Smooth muscle cell (in vitro differentiated cells): ENCODE measurements at regions not wholly inside any gene's neighbourhood (a gene's known extent, or its start where the extent isn't known, plus 50 kb on each side); places are given as distances from the start of the nearest gene placed in this dataset.

Source experiments
- DNase-seq: peaks from one replicate; lab custom pipeline; 2025; ENCODE audit not compliant: unreplicated experiment; lab: John Stamatoyannopoulos, UW
- H2AFZ ChIP-seq: fragments of 200-600 bp; sonication (generic); 2 replicates; pipeline ENCODE4 v1.6.0; 2016; ENCODE audit warnings: antibody characterized with exemption, low read depth, mild to moderate bottlenecking
- H3F3A ChIP-seq: fragments of 200-600 bp; sonication (generic); 2 replicates; pipeline ENCODE4 v1.6.0; 2017; ENCODE audit warnings: antibody characterized with exemption, low read depth
- H3K27ac ChIP-seq: fragments of 200-600 bp; sonication (generic); 2 replicates; pipeline ENCODE4 v1.5.1; 2016; ENCODE audit warnings: low read depth, mild to moderate bottlenecking
- H3K27me3 ChIP-seq: fragments of 200-600 bp; sonication (generic); 2 replicates; pipeline ENCODE4 v1.6.1; 2016; ENCODE audit warnings: low read depth, mild to moderate bottlenecking
- H3K36me3 ChIP-seq: fragments of 200-600 bp; sonication (generic); 2 replicates; pipeline ENCODE4 v1.5.1; 2016; ENCODE audit warnings: low read depth
- H3K4me1 ChIP-seq: fragments of 200-600 bp; sonication (generic); 2 replicates; pipeline ENCODE4 v1.5.1; 2016; ENCODE audit warnings: low read depth
- H3K4me2 ChIP-seq: fragments of 200-600 bp; sonication (generic); 2 replicates; pipeline ENCODE4 v1.6.0; 2016; ENCODE audit warnings: mild to moderate bottlenecking
- H3K4me3 ChIP-seq: fragments of 200-600 bp; sonication (generic); 2 replicates; pipeline ENCODE4 v1.5.1; 2016; ENCODE audit warnings: mild to moderate bottlenecking
- H3K79me2 ChIP-seq: fragments of 200-600 bp; sonication (generic); 2 replicates; pipeline ENCODE4 v1.6.0; 2016; ENCODE audit warnings: low read depth, mild to moderate bottlenecking
- H3K9ac ChIP-seq: fragments of 200-600 bp; sonication (generic); 2 replicates; pipeline ENCODE4 v1.6.0; 2016; ENCODE audit warnings: low read depth
- H3K9me3 ChIP-seq: fragments of 200-600 bp; sonication (generic); replicated peaks from 2 replicates; pipeline ENCODE4 v1.5.1; 2016; ENCODE audit warnings: low read depth
- H4K20me1 ChIP-seq: fragments of 200-600 bp; sonication (generic); 2 replicates; pipeline ENCODE4 v1.6.0; 2016; ENCODE audit warnings: low read depth
- WGBS: methylation state at CpG from one replicate; pipeline ENCODE4 v1.1.7; 2016; ENCODE audit warnings: low lambda C conversion rate; 5-methylcytosine and 5-hydroxymethylcytosine counted together
- TF ChIP-seq, protein P1 (sequence below): fragments of 200-600 bp; sonication (generic); IDR thresholded peaks from 2 replicates; pipeline ENCODE4 v1.5.1; 2017; ENCODE audit warnings: borderline replicate concordance, mild to moderate bottlenecking, antibody characterized with exemption; ENCODE audit not compliant: insufficient read depth, poor library complexity, severe bottlenecking

DNA sequence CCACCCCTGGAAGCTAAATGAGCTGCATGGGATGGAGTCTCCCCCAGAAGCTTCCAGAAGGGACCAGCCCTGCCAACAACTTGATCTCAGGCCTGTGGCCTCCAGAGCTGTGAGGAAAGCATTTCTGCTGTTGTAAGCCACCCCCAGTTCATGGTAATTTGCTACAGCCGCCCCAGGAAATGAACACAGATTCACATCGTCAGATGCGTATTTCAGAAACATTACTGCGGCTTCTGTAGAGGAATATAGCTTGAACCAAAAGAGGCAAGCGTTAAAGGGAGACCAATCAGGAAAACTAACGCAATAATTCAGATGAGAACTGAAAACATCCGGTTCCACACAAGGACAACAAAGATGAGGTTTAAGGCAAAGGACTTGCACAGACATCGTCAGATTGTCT lies 128.4 kb upstream of the TBL1X start:
- Histone ChIP-seq H3K9me3 (no peaks in the 10 kb centered on the region), H2AFZ (no peak overlapping the region), H3K27ac (no peak overlapping the region), H3K9ac (no peak overlapping the region), H3K36me3 (no peaks in the 10 kb centered on the region), H3K4me1 (no peaks in the 10 kb centered on the region), H3K4me2 (no peak overlapping the region), H3F3A (no peaks in the 10 kb centered on the region), H3K27me3 (no peaks in the 10 kb centered on the region), H3K79me2 (no peaks in the 10 kb centered on the region), H3K4me3 (no peak overlapping the region), H4K20me1 (no peaks in the 10 kb centered on the region)
- 89% methylated on average over 8 of the region's 8 CpGs for WGBS
- TF ChIP-seq, protein P1, sequence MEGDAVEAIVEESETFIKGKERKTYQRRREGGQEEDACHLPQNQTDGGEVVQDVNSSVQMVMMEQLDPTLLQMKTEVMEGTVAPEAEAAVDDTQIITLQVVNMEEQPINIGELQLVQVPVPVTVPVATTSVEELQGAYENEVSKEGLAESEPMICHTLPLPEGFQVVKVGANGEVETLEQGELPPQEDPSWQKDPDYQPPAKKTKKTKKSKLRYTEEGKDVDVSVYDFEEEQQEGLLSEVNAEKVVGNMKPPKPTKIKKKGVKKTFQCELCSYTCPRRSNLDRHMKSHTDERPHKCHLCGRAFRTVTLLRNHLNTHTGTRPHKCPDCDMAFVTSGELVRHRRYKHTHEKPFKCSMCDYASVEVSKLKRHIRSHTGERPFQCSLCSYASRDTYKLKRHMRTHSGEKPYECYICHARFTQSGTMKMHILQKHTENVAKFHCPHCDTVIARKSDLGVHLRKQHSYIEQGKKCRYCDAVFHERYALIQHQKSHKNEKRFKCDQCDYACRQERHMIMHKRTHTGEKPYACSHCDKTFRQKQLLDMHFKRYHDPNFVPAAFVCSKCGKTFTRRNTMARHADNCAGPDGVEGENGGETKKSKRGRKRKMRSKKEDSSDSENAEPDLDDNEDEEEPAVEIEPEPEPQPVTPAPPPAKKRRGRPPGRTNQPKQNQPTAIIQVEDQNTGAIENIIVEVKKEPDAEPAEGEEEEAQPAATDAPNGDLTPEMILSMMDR = no peak
- no peak for DNase-seq

DNA sequence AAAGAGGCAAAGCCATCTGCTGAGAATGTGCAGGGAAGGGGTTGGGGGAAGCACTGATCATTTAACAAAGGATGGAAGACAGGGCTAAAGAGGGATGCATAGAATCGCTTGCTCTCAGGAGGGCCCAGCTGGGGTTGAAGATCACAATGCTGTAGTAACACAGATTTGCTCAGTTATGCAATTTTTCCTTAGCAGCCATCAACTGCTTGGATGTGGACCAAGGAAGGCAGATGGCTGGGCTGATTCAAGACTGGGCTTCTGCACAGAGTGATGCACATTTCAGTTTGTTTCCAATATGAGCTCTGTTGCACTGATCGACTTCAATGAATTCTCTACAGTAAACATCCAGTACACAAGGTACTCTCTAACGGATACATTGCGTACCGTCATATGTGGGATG lies 127.8 kb upstream of the TBL1X start:
- 89% methylated on average over 5 of the region's 5 CpGs for WGBS
- no peak overlapping the region for H3K4me2 ChIP-seq
- H3K9ac ChIP-seq = no peak overlapping the region
- no peaks in the 10 kb centered on the region for H3K4me1 ChIP-seq
- H3F3A ChIP-seq = no peaks in the 10 kb centered on the region
- no peak for DNase-seq
- H3K9me3 ChIP-seq = no peaks in the 10 kb centered on the region
- H2AFZ ChIP-seq = no peak overlapping the region
- H3K36me3 ChIP-seq = no peaks in the 10 kb centered on the region
- TF ChIP-seq, protein P1 = no peak
- H3K4me3 ChIP-seq = no peak overlapping the region
- no peaks in the 10 kb centered on the region for H3K79me2 ChIP-seq
- H4K20me1 ChIP-seq = no peaks in the 10 kb centered on the region
- H3K27me3 ChIP-seq = no peaks in the 10 kb centered on the region
- H3K27ac ChIP-seq = no peak overlapping the region

DNA sequence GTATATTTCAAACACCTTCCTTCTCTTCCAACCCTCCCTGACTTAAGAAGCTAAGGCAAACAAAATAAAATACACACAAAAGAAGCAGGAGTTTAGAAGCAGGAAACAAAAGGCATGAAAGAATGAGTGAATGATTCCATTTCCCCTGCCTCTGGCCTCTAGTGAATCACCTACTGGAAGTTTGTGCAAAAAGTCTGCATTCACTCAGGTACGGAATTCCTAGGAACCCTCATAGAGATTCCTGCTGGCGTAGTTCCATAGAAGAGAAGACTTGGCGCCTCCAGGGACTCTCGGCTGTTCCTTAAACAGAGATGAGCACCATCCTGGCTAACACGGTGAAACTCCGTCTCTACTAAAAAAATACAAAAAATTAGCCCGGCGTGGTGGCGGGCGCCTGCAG lies 125.9 kb upstream of the TBL1X start:
- no peaks in the 10 kb centered on the region for H3F3A ChIP-seq
- no peaks in the 10 kb centered on the region for H3K79me2 ChIP-seq
- no peak overlapping the region for H3K4me3 ChIP-seq
- H3K27ac ChIP-seq = no peak overlapping the region
- no peak overlapping the region for H3K9ac ChIP-seq
- TF ChIP-seq, protein P1 = no peak
- H3K9me3 ChIP-seq = no peaks in the 10 kb centered on the region
- no peak overlapping the region for H2AFZ ChIP-seq
- H3K4me2 ChIP-seq = no peak overlapping the region
- H3K4me1 ChIP-seq = no peaks in the 10 kb centered on the region
- no peaks in the 10 kb centered on the region for H3K27me3 ChIP-seq
- no peak for DNase-seq
- H4K20me1 ChIP-seq = no peaks in the 10 kb centered on the region
- WGBS = 93% methylated on average over 10 of the region's 10 CpGs
- H3K36me3 ChIP-seq = no peaks in the 10 kb centered on the region

DNA sequence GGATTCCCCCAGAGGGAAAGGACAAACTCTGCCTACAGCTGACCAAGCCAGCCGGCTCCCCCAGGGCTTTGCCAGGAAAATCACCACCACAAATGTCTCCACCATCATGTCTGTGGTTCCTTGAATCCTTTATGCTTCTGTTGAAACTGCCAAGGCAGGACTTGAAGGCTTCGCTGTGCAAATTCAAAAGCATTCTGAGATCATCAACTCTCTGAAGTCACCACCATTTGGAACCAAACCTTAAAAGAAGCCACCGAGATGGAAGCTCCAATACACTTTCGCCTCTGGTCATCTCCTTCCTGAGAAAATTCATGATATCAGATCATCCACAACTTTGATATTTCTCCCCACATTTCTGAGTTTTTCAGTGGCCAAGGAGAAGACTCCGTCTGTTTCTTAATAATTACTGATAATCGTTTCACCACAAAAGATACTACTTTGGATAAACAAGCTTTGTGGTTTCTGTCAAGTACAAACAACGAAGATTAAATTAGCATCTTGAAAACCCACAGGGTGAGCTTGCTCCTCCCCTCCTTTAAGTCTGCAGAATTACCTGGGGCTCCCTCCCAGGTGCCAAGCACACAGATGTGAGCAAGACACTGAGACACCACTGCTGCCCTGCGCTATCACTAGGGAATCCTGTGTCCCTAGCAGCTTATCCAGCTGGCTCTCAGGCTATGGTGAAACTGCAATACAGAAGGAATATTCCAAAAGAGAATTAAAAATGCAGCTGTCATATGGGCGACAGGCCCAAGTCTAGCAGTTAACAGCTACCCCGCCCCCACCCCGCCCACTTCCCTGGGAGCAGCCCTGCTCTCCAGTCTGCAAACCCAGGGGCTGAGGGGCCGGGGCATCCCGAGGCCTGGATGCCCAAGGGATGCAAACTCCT lies 125.0 kb upstream of the TBL1X start:
- peak overlapping the region; percentile 71 for H3K27ac ChIP-seq
- no peaks in the 10 kb centered on the region for H4K20me1 ChIP-seq
- H3K4me2 ChIP-seq = peak overlapping the region; percentile 65
- H3F3A ChIP-seq = no peaks in the 10 kb centered on the region
- no peak overlapping the region for H3K4me3 ChIP-seq
- H3K79me2 ChIP-seq = no peaks in the 10 kb centered on the region
- no peaks in the 10 kb centered on the region for H3K4me1 ChIP-seq
- H3K9ac ChIP-seq = no peak overlapping the region
- no peaks in the 10 kb centered on the region for H3K27me3 ChIP-seq
- DNase-seq = peak; percentile 6
- H3K9me3 ChIP-seq = no peaks in the 10 kb centered on the region
- TF ChIP-seq, protein P1 = no peak
- no peaks in the 10 kb centered on the region for H3K36me3 ChIP-seq
- WGBS = 53% methylated on average over 13 of the region's 13 CpGs
- no peak overlapping the region for H2AFZ ChIP-seq
